ENCODE measurements at regions not wholly inside any gene's neighbourhood (a gene's known extent, or its start where the extent isn't known, plus 50 kb on each side); places are given as distances from the start of the nearest gene placed in this dataset.
"Not testable (repeated sequence)": the region's sequence is repeated elsewhere in the genome, so short reads cannot be mapped to it uniquely, and the experiment has no call there.

GRCh38 chr2:239666855-239667376, 266.1 kb upstream of the HDAC4 start:
- no peak for DNase-seq

GRCh38 chr2:239666053-239666854, 265.4 kb upstream of the HDAC4 start:
- no peak for DNase-seq

- DNase-seq, result no peak
Measured at GRCh38 chr2:239664216-239664810, 263.5 kb upstream of the HDAC4 start.

- no peak for DNase-seq
Measured at GRCh38 chr2:239663364-239663924, 262.6 kb upstream of the HDAC4 start.

- no peak for DNase-seq
Measured at GRCh38 chr2:239662413-239663120, 261.7 kb upstream of the HDAC4 start.

GRCh38 chr2:239661334-239662312, 260.8 kb upstream of the HDAC4 start:
- DNase-seq, result no peak

GRCh38 chr2:239660390-239661230, 259.8 kb upstream of the HDAC4 start:
- no peak for DNase-seq

GRCh38 chr2:239657992-239658391, 257.2 kb upstream of the HDAC4 start:
- no peak for DNase-seq

GRCh38 chr2:239657236-239657635, 256.4 kb upstream of the HDAC4 start:
- no peak for DNase-seq

GRCh38 chr2:239654266-239654665, 253.4 kb upstream of the HDAC4 start:
- DNase-seq, result no peak

GRCh38 chr2:239651859-239652258, 251.0 kb upstream of the HDAC4 start:
- no peak for DNase-seq

- no peak for DNase-seq
Measured at GRCh38 chr2:239650674-239651073, 249.9 kb upstream of the HDAC4 start.

- DNase-seq, result no peak
Measured at GRCh38 chr2:239649309-239649708, 248.5 kb upstream of the HDAC4 start.

GRCh38 chr2:239648607-239649006, 247.8 kb upstream of the HDAC4 start:
- no peak for DNase-seq

- DNase-seq, result no peak
Measured at GRCh38 chr2:239647052-239647819, 246.4 kb upstream of the HDAC4 start.

GRCh38 chr2:239646184-239646583, 245.4 kb upstream of the HDAC4 start:
- no peak for DNase-seq

GRCh38 chr2:239644594-239644993, 243.8 kb upstream of the HDAC4 start:
- not testable (repeated sequence) for DNase-seq

GRCh38 chr2:239644011-239644410, 243.2 kb upstream of the HDAC4 start:
- no peak for DNase-seq

GRCh38 chr2:239642406-239643004, 241.7 kb upstream of the HDAC4 start:
- no peak for DNase-seq

- DNase-seq, result not testable (repeated sequence)
Measured at GRCh38 chr2:239641904-239642303, 241.1 kb upstream of the HDAC4 start.

Measured in NCI-H748 treated with DMSO at 0.1 percent for 48 hours (cell line).